ENCODE measurements at regions not wholly inside any gene's neighbourhood (a gene's known extent, or its start where the extent isn't known, plus 50 kb on each side); places are given as distances from the start of the nearest gene placed in this dataset.
A peak's percentile ranks its signal among the peaks of the same experiment; 100 is the strongest.

GRCh38 chr12:24473097-24473496, 475.8 kb downstream of the BCAT1 start:
- Histone ChIP-seq H2AFZ (ENCODE audit: low read depth, low read length) (no peak overlapping the region), H3K27me3 (ENCODE audit: low read depth, low read length) (no peaks in the 10 kb centered on the region), H3K4me2 (ENCODE audit: low read length) (peak overlapping the region; percentile 25), H3K4me3 (ENCODE audit: low read length) (no peak overlapping the region), H4K20me1 (ENCODE audit: insufficient read depth, low read length) (0 out of 2 replicates have a peak, but pooled peaks cover 3% of the 10 kb centered on the region), H3K36me3 (replicated peaks; ENCODE audit: low read depth, low read length) (peaks cover 8% of the 10 kb centered on the region), H3K27ac (ENCODE audit: low read length) (no peak overlapping the region), H3K79me2 (ENCODE audit: low read length) (peaks cover 87% of the 10 kb centered on the region), H3K9me3 (ENCODE audit: insufficient read depth, low read length) (no peaks in the 10 kb centered on the region), H3K9ac (ENCODE audit: low read length) (no peak overlapping the region), H3K4me1 (ENCODE audit: low read length) (peaks cover 28% of the 10 kb centered on the region)
- TF ChIP-seq CTCF (IDR thresholded peaks at IDR 0.05; ENCODE audit: low read depth, low read length) (no peak), EZH2phosphoT487 (IDR thresholded peaks at IDR 0.05; ENCODE audit: low read depth) (no peak)

- H3K9me3 ChIP-seq (ENCODE audit: insufficient read depth, low read length): no peaks in the 10 kb centered on the region
- peaks cover 5% of the 10 kb centered on the region for H3K36me3 ChIP-seq (replicated peaks; ENCODE audit: low read depth, low read length)
- H3K27me3 ChIP-seq (ENCODE audit: low read depth, low read length): no peaks in the 10 kb centered on the region
- TF ChIP-seq CTCF (IDR thresholded peaks at IDR 0.05; ENCODE audit: low read depth, low read length) (no peak), EZH2phosphoT487 (IDR thresholded peaks at IDR 0.05; ENCODE audit: low read depth) (no peak)
- H2AFZ ChIP-seq (ENCODE audit: low read depth, low read length): no peak overlapping the region
- H3K9ac ChIP-seq (ENCODE audit: low read length): no peak overlapping the region
- peaks cover 12% of the 10 kb centered on the region; the same call in 1 of the 2 replicates for H4K20me1 ChIP-seq (ENCODE audit: insufficient read depth, low read length)
- H3K4me3 ChIP-seq (ENCODE audit: low read length): no peak overlapping the region
- H3K4me2 ChIP-seq (ENCODE audit: low read length): no peak overlapping the region
- peaks cover 89% of the 10 kb centered on the region for H3K79me2 ChIP-seq (ENCODE audit: low read length)
- H3K27ac ChIP-seq (ENCODE audit: low read length): no peak overlapping the region
- H3K4me1 ChIP-seq (ENCODE audit: low read length): peaks cover 14% of the 10 kb centered on the region
These were observed 478.9 kb downstream of the BCAT1 start for GRCh38 chr12:24470050-24470449.

GRCh38 chr12:24469089-24469488, 479.8 kb downstream of the BCAT1 start:
- TF ChIP-seq EZH2phosphoT487 (IDR thresholded peaks at IDR 0.05; ENCODE audit: low read depth): no peak
- no peak for TF ChIP-seq CTCF (IDR thresholded peaks at IDR 0.05; ENCODE audit: low read depth, low read length)
- peaks cover 9% of the 10 kb centered on the region for H3K36me3 ChIP-seq (replicated peaks; ENCODE audit: low read depth, low read length)

GRCh38 chr12:24467226-24467625, 481.7 kb downstream of the BCAT1 start:
- H3K36me3 ChIP-seq (replicated peaks; ENCODE audit: low read depth, low read length): peaks cover 9% of the 10 kb centered on the region
- no peaks in the 10 kb centered on the region for H3K9me3 ChIP-seq (ENCODE audit: insufficient read depth, low read length)
- H3K27me3 ChIP-seq (ENCODE audit: low read depth, low read length): no peaks in the 10 kb centered on the region
- peaks cover 3% of the 10 kb centered on the region; the same call in 1 of the 2 replicates for H3K4me1 ChIP-seq (ENCODE audit: low read length)
- H3K4me2 ChIP-seq (ENCODE audit: low read length): no peak overlapping the region
- H3K79me2 ChIP-seq (ENCODE audit: low read length): peaks cover 82% of the 10 kb centered on the region
- no peak overlapping the region for H3K4me3 ChIP-seq (ENCODE audit: low read length)
- no peak overlapping the region for H2AFZ ChIP-seq (ENCODE audit: low read depth, low read length)
- TF ChIP-seq EZH2phosphoT487 (IDR thresholded peaks at IDR 0.05; ENCODE audit: low read depth): no peak
- no peak for TF ChIP-seq CTCF (IDR thresholded peaks at IDR 0.05; ENCODE audit: low read depth, low read length)
- H3K27ac ChIP-seq (ENCODE audit: low read length): no peak overlapping the region
- H4K20me1 ChIP-seq (ENCODE audit: insufficient read depth, low read length): peaks cover 16% of the 10 kb centered on the region; the same call in 1 of the 2 replicates
- H3K9ac ChIP-seq (ENCODE audit: low read length): no peak overlapping the region

More at GRCh38 chr12:24469089-24469488, 479.8 kb downstream of the BCAT1 start:
- no peak overlapping the region for H3K27ac ChIP-seq (ENCODE audit: low read length)
- H3K4me3 ChIP-seq (ENCODE audit: low read length): no peak overlapping the region
- no peaks in the 10 kb centered on the region for H3K9me3 ChIP-seq (ENCODE audit: insufficient read depth, low read length)
- H3K79me2 ChIP-seq (ENCODE audit: low read length): peaks cover 86% of the 10 kb centered on the region
- no peak overlapping the region for H2AFZ ChIP-seq (ENCODE audit: low read depth, low read length)
- H3K4me1 ChIP-seq (ENCODE audit: low read length): peaks cover 14% of the 10 kb centered on the region
- peaks cover 16% of the 10 kb centered on the region; the same call in 1 of the 2 replicates for H4K20me1 ChIP-seq (ENCODE audit: insufficient read depth, low read length)
- H3K27me3 ChIP-seq (ENCODE audit: low read depth, low read length): no peaks in the 10 kb centered on the region
- no peak overlapping the region for H3K9ac ChIP-seq (ENCODE audit: low read length)
- H3K4me2 ChIP-seq (ENCODE audit: low read length): no peak overlapping the region

Data from OCI-LY3 (cell line).